ENCODE measurements at regions not wholly inside any gene's neighbourhood (a gene's known extent, or its start where the extent isn't known, plus 50 kb on each side); places are given as distances from the start of the nearest gene placed in this dataset.
"Not testable (repeated sequence)": the region's sequence is repeated elsewhere in the genome, so short reads cannot be mapped to it uniquely, and the experiment has no call there.

DNA sequence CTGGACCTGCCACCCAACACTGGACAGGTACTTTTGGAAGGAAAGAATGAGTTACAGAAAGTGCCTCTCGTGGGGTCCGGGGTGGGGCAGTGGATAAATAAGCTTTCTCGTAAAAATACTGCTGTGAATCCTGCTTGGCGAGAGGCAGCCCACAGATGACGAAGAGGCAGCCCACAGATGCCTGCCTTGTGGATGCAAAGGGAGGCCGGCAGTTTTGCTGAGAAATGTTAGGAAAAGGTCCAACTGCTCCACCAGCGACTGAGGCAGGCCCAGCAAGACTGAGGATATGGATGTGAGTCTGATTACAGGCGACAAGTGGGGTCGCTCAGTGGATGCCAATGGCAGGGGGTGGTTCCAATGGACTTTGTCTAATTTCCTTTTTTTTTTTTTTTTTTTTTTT lies 79.1 kb upstream of the PPP1R26 start:
- H3K36me3 Mint-ChIP-seq: no peaks in the 10 kb centered on the region
- H3K4me3 Mint-ChIP-seq: no peak overlapping the region
- H3K27me3 Mint-ChIP-seq: no peaks in the 10 kb centered on the region
- H3K9me3 Mint-ChIP-seq (ENCODE audit: low read depth): no peaks in the 10 kb centered on the region
- H3K27ac Mint-ChIP-seq: no peak overlapping the region
- no peaks in the 10 kb centered on the region for H3K4me1 Mint-ChIP-seq (ENCODE audit: low read depth)

DNA sequence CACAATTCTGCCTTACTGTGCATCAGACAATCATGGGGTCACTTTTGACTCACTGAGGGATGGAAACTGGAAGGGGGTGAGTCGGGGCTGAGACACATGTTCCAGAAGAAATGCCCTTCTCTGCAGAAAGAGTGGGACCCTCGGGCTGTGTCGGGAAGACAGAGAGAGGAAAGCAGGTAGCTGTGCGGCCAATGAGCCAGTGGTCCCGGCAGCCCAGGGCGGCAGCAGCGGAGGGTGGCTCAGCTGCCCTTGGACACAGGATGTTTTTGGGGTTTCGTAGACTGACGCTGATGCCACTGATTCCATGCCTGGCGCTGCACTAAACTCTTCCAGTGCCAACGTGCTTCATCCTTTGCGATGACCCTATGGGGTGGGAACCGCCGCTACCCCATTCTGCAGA lies 78.4 kb upstream of the PPP1R26 start:
- no peaks in the 10 kb centered on the region for H3K4me1 Mint-ChIP-seq (ENCODE audit: low read depth)
- no peaks in the 10 kb centered on the region for H3K27me3 Mint-ChIP-seq
- no peak overlapping the region for H3K27ac Mint-ChIP-seq
- no peaks in the 10 kb centered on the region for H3K9me3 Mint-ChIP-seq (ENCODE audit: low read depth)
- no peak overlapping the region for H3K4me3 Mint-ChIP-seq
- H3K36me3 Mint-ChIP-seq: no peaks in the 10 kb centered on the region

DNA sequence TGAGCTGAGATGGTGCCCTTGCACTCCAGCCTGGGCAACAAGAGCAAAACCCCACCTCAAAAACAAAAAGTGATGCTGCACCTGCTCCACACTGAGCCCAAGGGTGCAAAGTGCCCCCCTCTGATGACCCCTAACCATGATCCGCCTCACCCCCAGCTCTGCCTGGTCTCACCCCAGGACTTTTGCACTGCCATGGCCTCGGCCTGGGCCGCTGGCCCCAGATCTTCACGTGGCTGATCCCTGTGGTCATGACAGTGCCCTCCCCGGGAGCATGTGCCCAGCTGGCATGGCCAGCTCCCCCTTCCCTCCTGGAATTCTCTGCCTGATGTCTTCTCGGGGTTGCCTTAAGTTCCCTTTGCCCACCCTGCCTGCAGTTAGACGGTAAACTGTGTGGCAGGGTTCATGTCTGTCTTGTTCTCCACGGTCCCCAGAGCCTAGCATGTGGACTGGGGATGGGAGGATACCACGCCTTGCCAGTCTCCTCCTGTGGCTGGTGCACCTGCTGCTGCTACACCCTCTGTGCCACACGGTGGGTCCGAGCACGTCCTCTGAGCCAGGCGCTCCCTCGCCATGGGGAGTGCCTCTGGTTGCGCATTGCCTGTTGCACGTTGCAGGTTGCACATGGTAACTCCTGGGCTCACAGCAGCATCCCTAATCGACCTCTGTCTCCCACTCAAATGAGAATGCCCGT lies 77.4 kb upstream of the PPP1R26 start:
- no peak overlapping the region for H3K27ac Mint-ChIP-seq
- no peaks in the 10 kb centered on the region for H3K36me3 Mint-ChIP-seq
- H3K4me1 Mint-ChIP-seq (ENCODE audit: low read depth): no peaks in the 10 kb centered on the region
- no peaks in the 10 kb centered on the region for H3K27me3 Mint-ChIP-seq
- no peaks in the 10 kb centered on the region for H3K9me3 Mint-ChIP-seq (ENCODE audit: low read depth)
- H3K4me3 Mint-ChIP-seq: no peak overlapping the region

DNA sequence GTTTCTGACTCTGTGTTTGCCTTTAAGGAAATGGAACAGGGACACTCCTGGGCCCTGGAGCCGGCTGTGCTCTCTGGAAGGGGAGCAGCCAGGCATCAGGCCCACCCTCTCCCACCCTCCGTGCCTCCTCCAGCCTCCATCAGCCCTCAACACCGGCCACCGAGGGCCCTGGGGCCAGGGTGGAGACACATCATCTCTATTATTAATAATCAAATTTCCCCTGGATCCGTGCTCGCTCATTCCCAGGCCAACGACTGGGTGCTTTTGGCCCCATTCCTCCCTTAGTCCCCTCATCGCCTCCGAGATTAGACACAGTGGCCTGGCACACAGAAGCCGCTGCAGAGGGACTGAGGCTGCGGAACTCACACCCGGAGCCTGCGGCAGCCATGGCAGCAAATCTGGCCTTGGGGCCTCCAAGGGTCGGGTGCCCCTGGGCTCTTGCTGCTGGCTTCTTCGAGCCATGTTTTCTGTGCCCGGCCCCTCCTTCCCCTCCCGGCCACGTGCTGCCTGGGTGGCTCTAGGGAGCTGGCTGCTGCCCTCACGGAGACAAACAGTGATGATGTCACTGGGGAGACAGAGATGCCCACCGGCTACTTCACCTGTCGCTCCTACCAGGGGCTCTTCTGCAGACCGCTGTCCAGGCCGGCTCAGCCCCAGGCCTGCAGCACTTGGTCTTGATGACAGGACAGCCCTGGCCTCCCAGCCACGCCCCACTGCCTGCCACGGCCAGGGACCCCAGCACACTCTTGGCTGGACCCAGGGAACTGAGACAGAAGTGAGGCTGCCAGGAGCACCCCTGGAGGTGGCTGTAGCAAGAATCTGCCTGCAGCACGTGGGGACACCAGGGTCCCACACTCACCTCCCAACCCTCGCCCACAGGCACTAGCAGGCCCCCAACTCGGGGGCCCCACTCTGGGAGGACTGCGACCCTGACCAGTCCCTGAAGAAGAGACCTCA lies 76.6 kb upstream of the PPP1R26 start:
- H3K4me1 Mint-ChIP-seq (ENCODE audit: low read depth): no peaks in the 10 kb centered on the region
- H3K36me3 Mint-ChIP-seq: no peaks in the 10 kb centered on the region
- no peak overlapping the region for H3K27ac Mint-ChIP-seq
- no peaks in the 10 kb centered on the region for H3K9me3 Mint-ChIP-seq (ENCODE audit: low read depth)
- no peak overlapping the region for H3K4me3 Mint-ChIP-seq
- H3K27me3 Mint-ChIP-seq: no peaks in the 10 kb centered on the region

DNA sequence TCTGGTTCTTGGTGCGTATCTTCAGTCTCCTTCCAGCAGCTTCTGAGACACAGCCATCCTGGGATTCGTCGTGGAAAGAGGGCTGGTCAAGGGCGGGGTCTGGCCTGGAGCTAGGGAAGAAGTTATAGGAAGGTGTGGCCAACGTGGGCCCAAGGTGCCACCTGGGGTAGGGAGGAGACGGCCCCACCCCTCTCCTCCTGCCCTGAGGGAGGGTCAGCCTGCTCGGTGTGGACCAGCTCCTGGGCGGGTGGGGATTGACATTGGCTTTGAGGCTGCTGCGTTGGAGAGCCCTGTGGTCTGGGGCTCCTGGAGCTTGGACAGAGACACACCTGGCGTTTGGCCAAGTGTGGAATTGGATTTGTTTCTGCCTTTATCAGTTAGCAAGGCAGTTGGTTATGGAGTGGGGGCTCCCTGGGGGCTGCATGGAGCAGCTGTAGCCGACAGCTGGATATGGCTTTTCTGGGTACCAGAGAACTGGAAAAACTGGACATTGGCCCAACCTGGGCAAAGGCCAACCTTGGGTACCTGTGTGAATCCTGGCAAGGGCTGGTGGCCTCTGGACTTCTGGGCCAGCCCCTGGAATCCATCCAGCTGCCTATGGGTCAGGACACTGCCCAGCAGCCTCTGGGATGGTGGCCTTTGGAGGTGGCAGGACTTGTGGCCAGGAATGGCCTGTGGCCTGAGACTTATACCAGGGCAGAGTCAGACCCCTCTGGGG lies 75.7 kb upstream of the PPP1R26 start:
- Mint-ChIP-seq H3K4me3 (no peak overlapping the region), H3K27ac (no peak overlapping the region), H3K36me3 (no peaks in the 10 kb centered on the region), H3K9me3 (ENCODE audit: low read depth) (no peaks in the 10 kb centered on the region), H3K27me3 (no peaks in the 10 kb centered on the region), H3K4me1 (ENCODE audit: low read depth) (no peaks in the 10 kb centered on the region)

DNA sequence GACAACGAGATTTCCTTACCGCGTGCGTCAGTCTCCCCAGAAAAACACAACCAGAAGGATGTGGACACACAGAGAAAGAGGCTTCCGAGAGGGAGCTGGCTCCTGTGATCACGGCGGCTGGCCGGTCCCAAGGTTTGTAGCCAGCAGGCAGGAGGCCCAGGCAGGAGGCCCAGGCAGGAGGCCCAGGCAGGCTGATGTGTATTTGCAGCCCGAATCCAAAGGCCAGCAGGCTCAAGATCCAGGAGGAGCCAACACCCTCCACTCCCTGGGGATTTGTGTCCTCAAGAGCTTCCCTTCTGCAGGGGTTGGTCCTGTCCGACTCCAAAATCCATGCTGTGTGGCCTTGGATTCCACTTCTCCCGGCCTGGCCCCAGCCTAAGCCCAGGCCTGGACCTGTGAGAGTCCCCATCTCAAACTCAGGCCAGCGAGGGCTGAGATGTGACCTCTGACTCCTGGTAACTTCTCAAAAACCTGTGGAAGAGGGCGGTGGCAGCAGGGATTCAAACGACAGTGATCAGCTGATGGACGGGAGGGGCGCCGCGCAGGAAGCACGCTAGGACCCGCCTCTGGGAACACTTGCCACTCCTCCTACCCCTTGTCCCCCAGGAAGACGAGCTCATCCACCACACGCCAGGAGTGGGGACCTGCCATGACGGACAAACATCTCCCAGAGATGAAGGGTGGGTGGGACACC lies 75.0 kb upstream of the PPP1R26 start:
- Mint-ChIP-seq H3K27me3 (no peaks in the 10 kb centered on the region), H3K4me3 (no peak overlapping the region), H3K4me1 (ENCODE audit: low read depth) (no peaks in the 10 kb centered on the region), H3K36me3 (no peaks in the 10 kb centered on the region), H3K9me3 (ENCODE audit: low read depth) (no peaks in the 10 kb centered on the region), H3K27ac (no peak overlapping the region)

DNA sequence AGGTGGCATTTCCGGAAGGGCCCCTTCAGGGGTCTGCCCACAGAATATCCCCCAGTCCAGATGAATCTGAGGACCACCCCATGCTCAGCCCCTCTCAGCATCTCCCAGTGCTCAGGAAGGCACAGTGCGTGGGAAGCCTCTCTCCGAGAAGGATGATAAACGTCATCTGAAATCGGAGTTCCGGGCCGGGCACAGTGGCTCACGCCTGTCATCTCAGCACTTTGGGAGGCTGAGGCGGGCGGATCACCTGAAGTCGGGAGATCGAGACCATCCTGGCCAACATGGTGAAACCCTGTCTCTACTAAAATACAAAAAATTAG lies 74.5 kb upstream of the PPP1R26 start:
- not testable (repeated sequence) for H3K27me3 Mint-ChIP-seq; H3K4me3 Mint-ChIP-seq; H3K9me3 Mint-ChIP-seq (ENCODE audit: low read depth); H3K36me3 Mint-ChIP-seq; H3K4me1 Mint-ChIP-seq (ENCODE audit: low read depth); H3K27ac Mint-ChIP-seq

DNA sequence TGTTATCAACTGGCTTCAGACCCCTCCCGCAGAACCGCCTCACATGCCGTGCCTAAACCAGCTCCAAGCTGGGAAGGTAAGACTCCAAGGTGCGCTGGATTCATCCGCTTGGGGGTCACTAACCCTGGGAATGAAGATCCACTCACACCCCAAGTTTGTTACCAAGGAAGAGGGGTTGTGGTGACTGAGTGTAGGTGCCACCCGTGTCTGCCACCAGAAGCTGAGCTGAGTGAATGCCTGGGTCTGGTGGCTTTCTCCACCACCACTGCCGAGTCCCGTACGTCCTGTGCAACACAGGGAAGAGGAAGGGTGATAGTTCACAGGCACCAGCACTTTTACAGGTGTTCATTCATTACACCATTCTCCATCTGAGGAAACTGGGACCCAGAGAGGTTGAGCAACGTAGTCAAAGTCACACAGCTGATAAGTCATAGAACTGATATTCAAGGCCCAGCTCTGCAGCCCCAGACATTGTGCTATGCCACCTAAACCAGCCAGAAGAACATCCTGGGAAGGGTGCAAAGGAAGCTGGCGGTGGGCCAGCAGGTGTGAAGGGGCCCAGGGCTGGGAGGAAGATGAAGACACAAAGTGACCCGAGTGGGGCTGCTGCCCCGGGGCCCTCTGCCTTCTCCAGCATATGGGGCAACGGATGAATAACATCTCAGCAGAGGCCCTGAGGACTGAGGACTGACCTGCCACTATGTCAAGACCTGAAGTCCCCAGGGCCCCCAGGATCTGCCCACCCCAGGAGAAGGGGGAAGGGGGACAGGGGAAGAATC lies 70.9 kb upstream of the PPP1R26 start:
- Mint-ChIP-seq H3K27me3 (peaks cover 3% of the 10 kb centered on the region), H3K9me3 (ENCODE audit: low read depth) (no peaks in the 10 kb centered on the region), H3K36me3 (no peaks in the 10 kb centered on the region), H3K4me3 (no peak overlapping the region), H3K4me1 (ENCODE audit: low read depth) (no peaks in the 10 kb centered on the region), H3K27ac (no peak overlapping the region)

DNA sequence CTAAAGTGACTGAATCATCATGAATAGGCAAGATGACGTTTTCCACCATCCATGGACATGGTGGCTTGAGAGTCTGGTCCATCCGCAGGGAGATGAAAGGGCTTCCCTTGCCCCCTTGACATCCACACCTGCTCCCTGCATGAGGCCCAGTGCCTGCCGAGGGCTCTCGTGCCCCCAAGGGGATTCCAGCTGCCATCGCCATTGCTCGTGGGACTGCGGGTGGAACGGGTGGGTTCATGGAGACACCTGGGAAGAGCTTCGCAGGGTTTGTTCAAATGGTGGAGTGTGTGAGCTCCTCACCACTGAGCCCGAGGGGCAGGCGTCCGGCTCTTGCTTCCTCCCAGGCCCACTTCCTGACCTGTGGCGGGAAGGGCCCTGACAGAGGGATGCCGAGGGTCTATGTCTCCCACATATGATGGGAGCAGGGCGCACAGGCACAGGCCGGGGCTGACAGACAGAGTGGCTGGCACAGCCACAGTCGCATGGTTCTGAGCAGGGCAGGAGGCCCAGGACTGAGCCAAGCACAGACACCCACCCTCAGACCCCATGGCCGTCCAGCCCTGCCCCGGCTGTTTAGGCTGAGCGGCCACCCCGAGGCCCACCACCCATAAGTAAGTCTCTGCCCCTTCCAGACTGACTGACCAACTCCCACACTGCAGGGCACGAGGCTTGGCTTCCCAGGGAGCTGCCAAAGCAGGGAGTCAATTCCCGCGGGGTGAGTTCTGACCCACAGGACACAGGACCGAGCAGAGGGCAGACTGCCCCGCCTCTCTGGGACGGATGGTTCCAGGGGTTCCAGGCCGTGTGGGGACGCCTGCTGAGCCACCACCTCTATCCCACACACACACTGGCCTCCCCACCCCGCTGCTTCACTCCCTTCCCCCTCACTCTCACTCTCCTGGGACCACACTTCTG lies 70.0 kb upstream of the PPP1R26 start:
- H3K9me3 Mint-ChIP-seq (ENCODE audit: low read depth): no peaks in the 10 kb centered on the region
- no peaks in the 10 kb centered on the region for H3K36me3 Mint-ChIP-seq
- no peak overlapping the region for H3K4me3 Mint-ChIP-seq
- H3K27me3 Mint-ChIP-seq: peaks cover 3% of the 10 kb centered on the region
- H3K4me1 Mint-ChIP-seq (ENCODE audit: low read depth): no peaks in the 10 kb centered on the region
- H3K27ac Mint-ChIP-seq: no peak overlapping the region

DNA sequence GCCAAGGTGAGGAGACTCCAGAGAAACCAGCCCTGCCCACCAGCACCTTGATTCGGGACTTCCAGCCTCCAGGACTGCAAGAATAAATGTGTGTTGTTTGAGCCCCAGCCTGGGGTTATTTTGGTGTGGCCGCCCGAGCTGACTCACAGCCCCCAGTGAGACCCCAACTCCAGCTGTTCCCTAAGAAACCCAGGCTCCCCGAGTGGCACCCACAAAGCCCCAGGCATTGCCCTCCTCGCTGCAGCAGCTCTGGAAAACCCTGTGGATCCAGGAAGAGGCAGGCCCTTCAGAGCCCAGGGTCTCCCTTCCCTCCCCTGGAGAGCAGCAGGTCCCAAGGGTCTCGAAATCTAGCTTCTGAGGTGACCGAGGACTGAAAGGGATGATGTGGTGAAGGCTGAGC lies 69.2 kb upstream of the PPP1R26 start:
- no peak overlapping the region for H3K4me3 Mint-ChIP-seq
- H3K27me3 Mint-ChIP-seq: peaks cover 3% of the 10 kb centered on the region
- H3K36me3 Mint-ChIP-seq: no peaks in the 10 kb centered on the region
- H3K4me1 Mint-ChIP-seq (ENCODE audit: low read depth): no peaks in the 10 kb centered on the region
- no peak overlapping the region for H3K27ac Mint-ChIP-seq
- H3K9me3 Mint-ChIP-seq (ENCODE audit: low read depth): no peaks in the 10 kb centered on the region

DNA sequence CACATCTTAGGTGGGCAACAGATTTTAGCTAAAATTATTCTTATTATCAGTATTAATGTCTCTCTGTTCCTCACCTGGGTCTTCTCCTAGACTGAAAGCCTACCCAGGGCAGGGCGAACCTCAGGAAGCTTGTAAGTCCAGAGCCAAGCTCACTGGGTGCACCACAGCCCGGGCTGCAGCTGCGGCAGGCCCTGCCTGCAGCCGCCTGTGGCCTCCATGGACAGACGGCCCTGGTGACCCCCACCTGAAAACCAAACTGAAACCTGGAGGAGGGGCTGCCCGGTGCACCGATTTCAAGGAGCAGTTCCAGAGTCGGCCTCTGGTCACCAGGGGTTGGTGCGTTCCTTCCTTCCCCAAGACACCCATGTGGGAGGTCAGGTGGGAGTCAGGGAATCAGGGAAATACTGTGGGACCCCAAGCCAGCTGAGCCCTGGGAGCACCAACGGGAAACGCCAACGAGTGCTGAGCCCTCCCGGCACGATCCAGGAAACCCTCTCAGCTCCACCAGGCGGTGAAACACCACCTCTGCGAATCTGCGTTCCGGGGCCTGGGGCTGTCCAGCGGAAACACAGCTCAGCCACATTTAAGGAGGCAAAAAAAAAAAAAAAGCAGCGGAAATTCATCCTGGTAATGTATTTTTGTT lies 68.6 kb upstream of the PPP1R26 start:
- H3K27me3 Mint-ChIP-seq: peaks cover 3% of the 10 kb centered on the region
- no peak overlapping the region for H3K27ac Mint-ChIP-seq
- no peaks in the 10 kb centered on the region for H3K9me3 Mint-ChIP-seq (ENCODE audit: low read depth)
- no peak overlapping the region for H3K4me3 Mint-ChIP-seq
- no peaks in the 10 kb centered on the region for H3K4me1 Mint-ChIP-seq (ENCODE audit: low read depth)
- no peaks in the 10 kb centered on the region for H3K36me3 Mint-ChIP-seq

DNA sequence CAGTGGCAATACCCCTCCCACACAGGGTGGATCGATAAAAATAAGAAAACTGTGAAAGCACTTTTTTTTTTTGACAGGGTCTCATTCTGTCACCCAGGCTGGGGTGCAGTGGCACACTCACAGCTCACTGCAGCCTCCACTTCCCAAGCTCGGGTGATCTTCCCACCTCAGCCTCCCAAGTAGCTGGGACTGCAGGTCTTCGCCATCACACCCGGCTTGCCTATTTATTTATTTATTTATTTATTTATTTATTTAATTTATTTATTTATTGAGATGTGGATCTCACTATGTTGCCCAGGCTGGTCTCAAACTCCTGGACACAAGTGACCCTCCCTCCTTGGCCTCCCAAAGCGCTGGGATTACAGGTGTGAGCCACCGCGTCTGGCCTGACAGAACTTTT lies 68.0 kb upstream of the PPP1R26 start:
- not testable (repeated sequence) for H3K9me3 Mint-ChIP-seq (ENCODE audit: low read depth); H3K36me3 Mint-ChIP-seq

DNA sequence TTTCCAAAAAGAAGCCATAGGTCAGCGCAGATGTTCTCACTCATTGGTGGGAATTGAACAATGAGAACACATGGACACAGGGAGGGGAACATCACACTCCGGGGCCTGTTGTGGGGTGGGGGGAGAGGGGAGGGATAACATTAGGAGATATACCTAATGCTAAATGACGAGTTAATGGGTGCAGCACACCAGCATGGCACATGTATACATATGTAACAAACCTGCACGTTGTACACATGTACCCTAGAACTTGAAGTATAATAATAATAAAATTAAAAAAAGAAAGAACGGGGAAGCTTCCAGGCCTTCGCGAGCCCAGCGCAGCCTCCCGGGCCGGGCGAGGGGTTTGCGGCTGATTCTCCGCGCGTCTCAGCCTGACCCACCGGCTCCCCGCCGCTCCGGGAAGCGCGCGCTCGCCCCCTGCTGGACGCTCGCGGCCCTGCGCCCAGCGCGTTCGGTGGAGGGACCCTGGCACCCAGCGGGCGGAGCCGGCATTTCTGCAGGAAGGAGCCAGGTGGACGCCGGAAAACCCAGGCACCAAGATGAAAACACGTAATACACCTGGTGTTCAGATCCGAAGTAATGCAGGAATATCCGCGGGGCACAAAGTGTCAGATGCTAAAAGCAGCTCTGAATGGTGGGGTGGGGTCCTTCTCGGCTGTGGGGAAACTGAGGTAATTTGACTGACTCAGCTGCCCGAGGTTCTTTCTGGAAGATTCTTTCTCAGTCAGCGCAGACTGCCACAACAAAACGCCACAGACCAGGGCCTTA lies 67.1 kb upstream of the PPP1R26 start:
- H3K27ac Mint-ChIP-seq, H3K27me3 Mint-ChIP-seq, H3K4me3 Mint-ChIP-seq: not testable (repeated sequence)

More for the DNA sequence above, 68.0 kb upstream of the PPP1R26 start:
- H3K27me3 Mint-ChIP-seq; H3K4me1 Mint-ChIP-seq (ENCODE audit: low read depth); H3K4me3 Mint-ChIP-seq; H3K27ac Mint-ChIP-seq: not testable (repeated sequence)

More for the DNA sequence above, 67.1 kb upstream of the PPP1R26 start:
- not testable (repeated sequence) for H3K36me3 Mint-ChIP-seq; H3K4me1 Mint-ChIP-seq (ENCODE audit: low read depth); H3K9me3 Mint-ChIP-seq (ENCODE audit: low read depth)
